ENCODE measurements at regions not wholly inside any gene's neighbourhood (a gene's known extent, or its start where the extent isn't known, plus 50 kb on each side); places are given as distances from the start of the nearest gene placed in this dataset.

GRCh38 chr2:184359379-184359778 lies 238.9 kb upstream of the ZNF804A start:
- TF ChIP-seq, protein P1, sequence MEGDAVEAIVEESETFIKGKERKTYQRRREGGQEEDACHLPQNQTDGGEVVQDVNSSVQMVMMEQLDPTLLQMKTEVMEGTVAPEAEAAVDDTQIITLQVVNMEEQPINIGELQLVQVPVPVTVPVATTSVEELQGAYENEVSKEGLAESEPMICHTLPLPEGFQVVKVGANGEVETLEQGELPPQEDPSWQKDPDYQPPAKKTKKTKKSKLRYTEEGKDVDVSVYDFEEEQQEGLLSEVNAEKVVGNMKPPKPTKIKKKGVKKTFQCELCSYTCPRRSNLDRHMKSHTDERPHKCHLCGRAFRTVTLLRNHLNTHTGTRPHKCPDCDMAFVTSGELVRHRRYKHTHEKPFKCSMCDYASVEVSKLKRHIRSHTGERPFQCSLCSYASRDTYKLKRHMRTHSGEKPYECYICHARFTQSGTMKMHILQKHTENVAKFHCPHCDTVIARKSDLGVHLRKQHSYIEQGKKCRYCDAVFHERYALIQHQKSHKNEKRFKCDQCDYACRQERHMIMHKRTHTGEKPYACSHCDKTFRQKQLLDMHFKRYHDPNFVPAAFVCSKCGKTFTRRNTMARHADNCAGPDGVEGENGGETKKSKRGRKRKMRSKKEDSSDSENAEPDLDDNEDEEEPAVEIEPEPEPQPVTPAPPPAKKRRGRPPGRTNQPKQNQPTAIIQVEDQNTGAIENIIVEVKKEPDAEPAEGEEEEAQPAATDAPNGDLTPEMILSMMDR (optimal IDR thresholded peaks at IDR 0.05 in 1 of 3, IDR thresholded peaks at IDR 0.05 in 1 of 3, conservative IDR thresholded peaks at IDR 0.05 in 1 of 3; ENCODE audit: extremely low read depth in 1 of 3, insufficient read depth in 2 of 3, low read length in 3 of 3), result no peak
- no peak for TF ChIP-seq EZH2 (IDR thresholded peaks at IDR 0.05; ENCODE audit: low read length)

Measured in keratinocyte (primary cell).